GM12878 (cell line): ENCODE measurements at regions not wholly inside any gene's neighbourhood (a gene's known extent, or its start where the extent isn't known, plus 50 kb on each side); places are given as distances from the start of the nearest gene placed in this dataset.

Experiments
- ATAC-seq: fragments of 200-7000 bp; cut with Tn5 transposase; 3 replicates; pipeline ENCODE4 v1.9.1; 2020; ENCODE audit warnings: mild to moderate bottlenecking, moderate library complexity
- BruUV-seq: library from RNA; stranded (reverse); fragments of 400-500 nt; replicated peaks from 2 replicates; lab custom pipeline; 2021; lab: Mats Ljungman, UMichigan
- CTCF ChIA-PET: fragments of 300-600 bp; sonication (Branson Sonifier 250); formaldehyde crosslinking; extraction: SDS; loops from one replicate; lab custom pipeline; 2021; ENCODE audit warnings: inconsistent platforms; lab: Yijun Ruan, JAX
- POLR2A ChIA-PET: fragments of 350-600 bp; formaldehyde crosslinking; extraction: SDS; loops from one replicate; lab custom pipeline; 2021; ENCODE audit warnings: inconsistent platforms; lab: Charles Lee
- RAD21 ChIA-PET: fragments of 300-600 bp; sonication (Branson Sonifier 250); formaldehyde crosslinking; loops from one replicate; lab custom pipeline; 2023; ENCODE audit warnings: antibody characterized with exemption; ENCODE audit not compliant: unreplicated experiment; lab: Charles Lee
- SMC1A ChIA-PET: fragments of 300-600 bp; sonication (Branson Sonifier 250); formaldehyde crosslinking; loops from one replicate; lab custom pipeline; 2023; ENCODE audit not compliant: unreplicated experiment, uncharacterized antibody; lab: Charles Lee
- DNase-seq: peaks from one replicate; pipeline ENCODE4 v3.0.0-alpha.2; 2011; ENCODE audit warnings: low read depth, low spot score
- FAIRE-seq: peaks from 3 replicates; lab custom pipeline; 2011; peaks lifted over from hg19 to GRCh38; lab: Jason Lieb, UNC
- H2AFZ ChIP-seq: 2 replicates; pipeline ENCODE4 v1.6.0; 2011; ENCODE audit warnings: low read depth, low read length, control low read depth; ENCODE audit not compliant: control insufficient read depth
- H3K27ac ChIP-seq: 2 replicates; pipeline ENCODE4 v1.5.1; 2011; ENCODE audit warnings: control low read depth; ENCODE audit not compliant: control insufficient read depth, insufficient read depth
- H3K27me3 ChIP-seq, 2 experiments: replicated peaks in 1 of 2; 2 replicates each; pipeline versions ENCODE4 v1.6.0 to v1.6.1; 2011; ENCODE audit warnings: low read length in 1 of 2; ENCODE audit not compliant: control insufficient read depth in 2 of 2, insufficient read depth in 2 of 2
- H3K36me3 ChIP-seq, 2 experiments: 2 replicates each; pipeline ENCODE4 v1.5.1; 2011; ENCODE audit warnings: low read length in 1 of 2; ENCODE audit not compliant: control insufficient read depth in 2 of 2, insufficient read depth in 2 of 2
- H3K4me1 ChIP-seq: 2 replicates; pipeline ENCODE4 v1.6.1; 2011; ENCODE audit warnings: mild to moderate bottlenecking, low read length, moderate library complexity, mixed read lengths; ENCODE audit not compliant: control insufficient read depth, insufficient read depth
- H3K4me2 ChIP-seq: 2 replicates; pipeline ENCODE4 v1.6.0; 2011; ENCODE audit warnings: control low read depth; ENCODE audit not compliant: control insufficient read depth, insufficient read depth
- H3K4me3 ChIP-seq: fragments of 200-600 bp; sonication (generic); 2 replicates; pipeline ENCODE4 v1.5.1; 2016
- H3K79me2 ChIP-seq: 2 replicates; pipeline ENCODE4 v1.6.0; 2011; ENCODE audit warnings: low read length; ENCODE audit not compliant: control insufficient read depth, insufficient read depth
- H3K9ac ChIP-seq: 2 replicates; pipeline ENCODE4 v1.8.0; 2011; ENCODE audit warnings: low read length, control low read depth, mixed read lengths; ENCODE audit not compliant: control insufficient read depth, insufficient read depth
- H3K9me3 ChIP-seq: replicated peaks from 3 replicates; pipeline ENCODE4 v1.5.1; 2011; ENCODE audit warnings: mild to moderate bottlenecking, low read length; ENCODE audit not compliant: control insufficient read depth, insufficient read depth
- H4K20me1 ChIP-seq: 2 replicates; pipeline ENCODE4 v1.6.0; 2011; ENCODE audit not compliant: control insufficient read depth, insufficient read depth
- ATF3 ChIP-seq: IDR thresholded peaks from 2 replicates; pipeline ENCODE4 v1.6.1; 2011; ENCODE audit warnings: low read depth, mild to moderate bottlenecking, low read length, moderate library complexity, borderline replicate concordance; ENCODE audit errors: extremely low read depth
- CBX5 ChIP-seq: sonication (generic); IDR thresholded peaks from 2 replicates; pipeline ENCODE4 v1.6.1; 2016; ENCODE audit warnings: low read depth, moderate library complexity, mild to moderate bottlenecking, inconsistent platforms
- CEBPB ChIP-seq, 2 experiments: fragments of 150-350 bp in 1 of 2; IDR thresholded peaks; 2 replicates each; pipeline ENCODE4 v1.6.1; 2012 to 2014; ENCODE audit warnings: low read depth in 2 of 2, low read length in 2 of 2, borderline replicate concordance in 1 of 2, inconsistent platforms in 1 of 2
- CTCF ChIP-seq, 3 experiments: IDR thresholded peaks in 2 of 3; conservative IDR thresholded peaks in 1 of 3; 2 replicates each; pipeline ENCODE4 v1.5.1; 2011; ENCODE audit warnings: low read depth in 3 of 3, low read length in 3 of 3, mild to moderate bottlenecking in 3 of 3, control low read depth in 2 of 3, moderate library complexity in 2 of 3, inconsistent platforms in 1 of 3, mixed read lengths in 1 of 3; ENCODE audit not compliant: control insufficient read depth in 2 of 3, insufficient read depth in 1 of 3; ENCODE audit errors: extremely low read depth in 1 of 3
- E2F8 ChIP-seq: fragments of 450-650 bp; IDR thresholded peaks from 2 replicates; pipeline ENCODE4 v1.6.1; 2018; ENCODE audit warnings: mild to moderate bottlenecking, low read depth, moderate library complexity; ENCODE audit not compliant: partially characterized antibody
- GATAD2B ChIP-seq: fragments of 450-650 bp; conservative IDR thresholded peaks from 2 replicates; pipeline ENCODE4 v1.6.1; 2017; ENCODE audit warnings: low read depth, mild to moderate bottlenecking, moderate library complexity
- IRF4 ChIP-seq: IDR thresholded peaks from 2 replicates; pipeline ENCODE4 v1.6.1; 2011; ENCODE audit warnings: low read depth, low read length
- JUNB ChIP-seq: IDR thresholded peaks from 2 replicates; pipeline ENCODE4 v1.6.1; 2016; ENCODE audit warnings: antibody characterized with exemption, mild to moderate bottlenecking
- STAT1 ChIP-seq: fragments of 450-650 bp; conservative IDR thresholded peaks from 2 replicates; pipeline ENCODE4 v1.6.1; 2014; ENCODE audit warnings: antibody characterized with exemption, mild to moderate bottlenecking
- WRNIP1 ChIP-seq: IDR thresholded peaks from 2 replicates; pipeline ENCODE4 v1.6.1; 2011; ENCODE audit warnings: low read depth, low read length, improper control_type of control experiment, borderline replicate concordance
- ZNF687 ChIP-seq: fragments of 450-650 bp; IDR thresholded peaks from 2 replicates; pipeline ENCODE4 v1.6.1; 2017; ENCODE audit warnings: mild to moderate bottlenecking, moderate library complexity
- ZSCAN29 ChIP-seq: fragments of 450-650 bp; IDR thresholded peaks from 2 replicates; pipeline ENCODE4 v1.6.1; 2017; ENCODE audit warnings: mild to moderate bottlenecking, moderate library complexity
- WGBS: methylation state at CpG from one replicate; pipeline ENCODE4 v1.1.6; 2016; ENCODE audit warnings: low lambda C conversion rate; ENCODE audit not compliant: insufficient replicate concordance, insufficient coverage; ENCODE audit errors: missing lambda C conversion rate; 5-methylcytosine and 5-hydroxymethylcytosine counted together
- in situ Hi-C: fragments of 300-500 bp; cut with MboI; formaldehyde crosslinking; loops from 9 replicates; pipeline ENCODE4 v1.14.3; 2018; ENCODE audit warnings: mixed read lengths
- intact Hi-C: fragments of 100-400 bp; cut with micrococcal nuclease; formaldehyde crosslinking; loops from one replicate; pipeline ENCODE4 v1.14.2; 2022; ENCODE audit not compliant: unreplicated experiment

- TF ChIP-seq ZNF687 = no peak
- TF ChIP-seq, all 136 proteins: peak for 0
Measured at GRCh38 chr4:34854451-34854850, 1389.9 kb downstream of the ARAP2 start (continued).

- Histone ChIP-seq H3K27ac (no peak overlapping the region), H3K4me2 (no peak overlapping the region), H3K79me2 (no peaks in the 10 kb centered on the region), H3K4me3 (no peak overlapping the region), H3K27me3 (no peaks in the 10 kb centered on the region), H3K36me3 (no peaks in the 10 kb centered on the region), H2AFZ (no peak overlapping the region), H3K9me3 (no peaks in the 10 kb centered on the region), H3K4me1 (no peaks in the 10 kb centered on the region), H4K20me1 (no peaks in the 10 kb centered on the region)
- no peak for FAIRE-seq
- ChIA-PET POLR2A (no interaction called here), RAD21 (no interaction called here), SMC1A (no interaction called here), CTCF (no interaction called here)
- in situ Hi-C loops (no loop called here), intact Hi-C loops (no loop called here)
- no peak for DNase-seq
- ATAC-seq = no peak
- TF ChIP-seq CEBPB (IDR thresholded peaks at IDR 0.05; ENCODE audit: borderline replicate concordance in 1 of 2, low read depth in 2 of 2, low read length in 2 of 2) = no peak
- no peak for TF ChIP-seq IRF4
- TF ChIP-seq ATF3 = no peak
- no peak for TF ChIP-seq GATAD2B
- TF ChIP-seq JUNB = no peak
- no peak for TF ChIP-seq ZSCAN29
- no peak for TF ChIP-seq E2F8
- no peak for TF ChIP-seq CBX5
- TF ChIP-seq CTCF (IDR thresholded peaks at IDR 0.05 in 2 of 3, conservative IDR thresholded peaks at IDR 0.05 in 1 of 3; ENCODE audit: control insufficient read depth in 2 of 3, extremely low read depth in 1 of 3, insufficient read depth in 1 of 3, low read depth in 3 of 3, low read length in 3 of 3) = no peak
- no peak for TF ChIP-seq WRNIP1
- no peak for TF ChIP-seq STAT1
- TF ChIP-seq, all 136 proteins: peak for 0
- no peak overlapping the region for H3K9ac ChIP-seq
- 1% methylated on average over 4 of the region's 4 CpGs for WGBS
- BruUV-seq = no TSS peak
Measured at GRCh38 chr4:34861666-34862065, 1382.6 kb downstream of the ARAP2 start.
